Vagina (tissue), 2 donors: ENCODE measurements at regions not wholly inside any gene's neighbourhood (a gene's known extent, or its start where the extent isn't known, plus 50 kb on each side); places are given as distances from the start of the nearest gene placed in this dataset.

ENCODE experiments used
- POLR2A ChIP-seq, 2 donors: fragments of 450-650 bp; IDR thresholded peaks; one replicate each; pipeline ENCODE4 v1.6.1; 2017; ENCODE audit warnings: antibody characterized with exemption in 2 of 2, mild to moderate bottlenecking in 2 of 2, moderate library complexity in 2 of 2
- TF ChIP-seq, protein P1 (sequence below), 3 experiments: fragments of 450-650 bp in 2 of 3; fragments of 200-600 bp in 1 of 3; sonication (generic) in 1 of 3; IDR thresholded peaks; one replicate each; pipeline ENCODE4 v1.5.1; 2017 to 2019; ENCODE audit warnings: antibody characterized with exemption in 3 of 3, mild to moderate bottlenecking in 2 of 3, moderate library complexity in 2 of 3

DNA sequence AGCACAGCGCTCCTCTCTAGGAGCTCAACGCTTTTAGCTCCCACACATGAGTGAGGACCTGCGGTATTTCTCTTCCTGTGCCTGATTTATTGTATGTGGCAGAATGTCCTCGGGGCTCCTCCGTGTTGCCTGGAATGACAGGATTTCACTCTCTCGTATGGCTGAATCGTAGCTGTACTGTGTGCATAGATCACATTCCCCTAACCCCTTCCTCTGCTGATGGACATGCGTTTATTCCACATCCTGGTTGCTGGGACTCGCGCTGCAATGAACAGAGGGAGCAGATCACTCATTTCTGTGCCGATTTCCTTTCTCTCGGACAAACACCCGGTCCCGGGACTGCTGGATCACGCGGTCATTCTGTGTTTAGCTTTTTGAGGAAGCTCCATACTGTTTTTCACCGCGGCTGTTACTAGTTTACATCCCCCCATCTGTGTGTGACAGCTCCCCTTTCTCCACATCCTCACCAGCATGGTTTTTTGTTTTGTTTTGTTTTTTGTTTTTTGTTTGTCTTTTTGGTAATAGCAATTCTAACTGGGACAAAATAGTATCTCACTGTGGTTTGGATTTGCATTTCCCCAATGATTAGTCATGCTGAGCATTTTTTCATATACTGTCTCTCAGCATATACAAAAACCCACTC lies 76.3 kb downstream of the FOXL3 start:
- TF ChIP-seq, protein P1, sequence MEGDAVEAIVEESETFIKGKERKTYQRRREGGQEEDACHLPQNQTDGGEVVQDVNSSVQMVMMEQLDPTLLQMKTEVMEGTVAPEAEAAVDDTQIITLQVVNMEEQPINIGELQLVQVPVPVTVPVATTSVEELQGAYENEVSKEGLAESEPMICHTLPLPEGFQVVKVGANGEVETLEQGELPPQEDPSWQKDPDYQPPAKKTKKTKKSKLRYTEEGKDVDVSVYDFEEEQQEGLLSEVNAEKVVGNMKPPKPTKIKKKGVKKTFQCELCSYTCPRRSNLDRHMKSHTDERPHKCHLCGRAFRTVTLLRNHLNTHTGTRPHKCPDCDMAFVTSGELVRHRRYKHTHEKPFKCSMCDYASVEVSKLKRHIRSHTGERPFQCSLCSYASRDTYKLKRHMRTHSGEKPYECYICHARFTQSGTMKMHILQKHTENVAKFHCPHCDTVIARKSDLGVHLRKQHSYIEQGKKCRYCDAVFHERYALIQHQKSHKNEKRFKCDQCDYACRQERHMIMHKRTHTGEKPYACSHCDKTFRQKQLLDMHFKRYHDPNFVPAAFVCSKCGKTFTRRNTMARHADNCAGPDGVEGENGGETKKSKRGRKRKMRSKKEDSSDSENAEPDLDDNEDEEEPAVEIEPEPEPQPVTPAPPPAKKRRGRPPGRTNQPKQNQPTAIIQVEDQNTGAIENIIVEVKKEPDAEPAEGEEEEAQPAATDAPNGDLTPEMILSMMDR (IDR thresholded peaks at IDR 0.05): no peak
- no peak for TF ChIP-seq POLR2A (IDR thresholded peaks at IDR 0.05)
